ENCODE measurements at regions not wholly inside any gene's neighbourhood (a gene's known extent, or its start where the extent isn't known, plus 50 kb on each side); places are given as distances from the start of the nearest gene placed in this dataset.

DNA sequence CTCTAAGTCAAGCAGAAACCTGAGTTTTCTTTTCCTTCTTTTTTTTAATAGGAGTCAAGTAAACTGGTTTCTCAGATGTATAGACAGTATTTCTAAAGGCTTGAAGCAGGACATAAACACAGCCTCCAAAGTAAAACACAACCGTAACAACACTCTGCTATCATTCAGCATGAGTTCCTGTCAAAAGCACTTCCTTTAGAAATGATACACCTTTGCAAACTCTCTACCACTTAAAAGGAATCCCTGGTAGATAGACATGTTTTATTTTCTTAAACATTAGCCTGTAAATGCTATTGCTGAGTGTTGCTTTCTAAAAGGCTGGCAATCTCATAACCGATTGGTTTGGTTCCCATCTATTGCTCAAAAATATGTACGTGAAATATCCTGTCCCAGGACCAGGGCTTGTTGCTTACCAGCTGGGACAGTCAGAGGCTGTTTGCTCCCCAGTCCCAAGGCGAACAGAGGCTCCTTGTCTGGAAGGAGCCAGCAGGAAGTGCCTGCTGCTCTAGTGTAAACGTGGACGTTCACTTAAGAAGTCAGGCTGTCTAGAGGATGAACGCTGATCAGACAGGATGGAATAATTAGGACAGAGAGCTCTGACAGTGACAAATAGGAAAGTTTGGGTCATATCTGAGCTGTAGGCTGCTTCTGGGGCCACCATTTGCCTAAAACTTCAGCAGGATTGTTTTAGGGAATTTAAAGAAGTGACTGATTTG lies 173.9 kb upstream of the KLF3 start:
- peak; percentile 26 for DNase-seq

GRCh38 chr4:38490753-38491446 lies 173.1 kb upstream of the KLF3 start:
- no peak for DNase-seq

DNA sequence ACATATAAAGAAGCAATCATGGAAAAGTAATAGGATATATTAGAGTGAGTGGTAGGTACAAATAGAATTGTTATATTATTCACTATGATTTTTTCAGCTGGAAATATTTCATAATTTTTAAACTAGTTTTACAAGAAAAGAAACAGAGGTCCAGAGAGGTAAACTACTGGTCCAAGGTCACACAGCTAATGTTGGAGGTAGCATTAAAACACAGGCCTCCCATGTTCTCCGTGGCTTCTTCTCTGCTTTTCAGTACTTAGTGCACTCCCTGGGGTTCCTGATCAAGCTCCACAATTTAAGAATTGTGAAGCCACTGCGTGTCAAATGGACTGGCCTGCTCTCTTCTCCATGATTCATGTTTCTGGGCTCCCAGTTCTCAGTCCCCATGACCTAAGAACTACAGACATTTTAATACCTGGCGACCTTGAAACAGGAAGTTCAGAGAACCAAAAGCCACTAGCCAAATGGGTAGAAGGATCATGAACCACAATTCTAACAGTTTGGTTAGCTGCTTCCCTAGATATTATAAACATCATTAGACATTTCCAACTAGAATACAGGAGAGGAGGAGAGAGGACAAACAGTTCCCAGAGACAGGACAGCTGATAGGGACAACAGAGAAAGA lies 172.0 kb upstream of the KLF3 start:
- DNase-seq, result no peak

DNA sequence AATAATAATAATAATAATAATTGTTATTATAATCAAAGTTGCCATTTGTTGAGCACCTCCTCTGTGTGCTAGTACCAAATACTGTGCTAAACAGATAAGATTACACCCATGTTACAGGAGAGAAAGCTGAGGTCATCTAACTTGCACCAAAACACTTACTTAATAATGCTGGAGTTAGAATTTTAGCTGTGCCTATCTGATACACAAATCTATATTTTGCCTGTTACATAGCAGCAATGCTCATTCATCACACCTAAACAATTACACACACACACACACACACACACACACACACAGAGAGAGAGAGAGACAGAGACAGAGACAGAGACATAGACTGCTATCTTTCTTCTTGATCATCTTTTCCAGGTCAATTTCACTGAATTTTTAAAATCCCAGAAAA lies 170.9 kb upstream of the KLF3 start:
- DNase-seq, result no peak

DNA sequence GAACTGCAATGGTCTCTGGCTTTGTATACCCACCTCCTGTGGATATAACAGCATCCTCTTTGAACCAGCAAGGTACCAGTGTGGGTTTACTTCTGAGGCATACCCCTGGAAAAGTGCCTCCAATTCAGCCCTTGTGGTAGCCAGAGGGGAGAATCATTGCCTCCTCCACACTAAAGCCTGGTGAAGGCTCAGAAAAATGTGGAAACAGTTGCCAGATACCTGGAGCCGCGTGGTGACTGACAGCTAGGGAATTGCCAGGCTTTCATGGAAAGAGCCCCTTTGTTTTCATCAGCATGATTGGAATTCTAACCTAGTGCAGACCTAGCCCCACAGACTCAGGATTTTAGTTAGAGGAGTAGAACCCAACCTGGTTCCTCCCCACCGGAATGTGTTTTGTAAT lies 168.6 kb upstream of the KLF3 start:
- no peak for DNase-seq

GRCh38 chr4:38497121-38497520 lies 166.9 kb upstream of the KLF3 start:
- DNase-seq, result no peak

DNA sequence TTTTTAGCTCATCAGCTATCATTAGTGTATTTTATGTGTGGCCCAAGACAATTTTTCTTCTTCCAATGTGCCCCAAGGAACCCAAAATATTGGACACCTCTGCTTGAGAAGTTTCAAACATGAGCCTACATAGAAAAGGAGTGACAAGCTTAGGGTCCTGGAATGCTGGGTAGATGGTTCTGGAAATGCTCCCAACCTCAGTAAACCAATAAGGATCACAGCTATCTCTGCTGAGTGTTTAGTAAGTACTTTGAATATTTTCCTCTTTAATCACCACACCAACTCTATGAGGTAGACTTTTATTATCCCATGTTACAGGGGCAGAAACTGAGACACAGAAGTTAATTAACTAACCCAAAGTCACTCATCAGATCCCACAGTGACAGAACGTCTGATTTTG lies 164.9 kb upstream of the KLF3 start:
- no peak for DNase-seq

GRCh38 chr4:38500433-38500832 lies 163.6 kb upstream of the KLF3 start:
- DNase-seq, result no peak

DNA sequence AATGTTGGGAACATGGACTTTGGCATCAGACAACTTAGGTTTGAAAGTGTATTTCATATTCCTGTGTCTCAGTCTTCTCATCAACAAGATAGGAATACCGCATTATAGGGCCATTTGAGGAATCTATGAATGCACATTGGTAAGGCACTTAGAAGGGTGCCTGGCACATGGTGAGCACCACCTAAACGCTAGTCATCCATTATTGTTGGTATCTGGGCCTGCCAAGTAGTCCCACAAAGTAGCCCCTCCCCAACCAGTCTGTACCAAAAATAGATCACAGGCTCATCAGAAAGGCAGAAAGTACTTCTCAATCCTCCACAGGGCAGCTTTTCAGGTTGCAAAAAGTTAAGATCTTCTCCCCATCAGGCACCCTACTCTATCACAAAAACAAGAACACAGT lies 162.3 kb upstream of the KLF3 start:
- DNase-seq, result no peak

- no peak for DNase-seq
Measured at GRCh38 chr4:38503689-38504395, 160.2 kb upstream of the KLF3 start.

- DNase-seq, result no peak
Measured at GRCh38 chr4:38504396-38504715, 159.6 kb upstream of the KLF3 start.

DNA sequence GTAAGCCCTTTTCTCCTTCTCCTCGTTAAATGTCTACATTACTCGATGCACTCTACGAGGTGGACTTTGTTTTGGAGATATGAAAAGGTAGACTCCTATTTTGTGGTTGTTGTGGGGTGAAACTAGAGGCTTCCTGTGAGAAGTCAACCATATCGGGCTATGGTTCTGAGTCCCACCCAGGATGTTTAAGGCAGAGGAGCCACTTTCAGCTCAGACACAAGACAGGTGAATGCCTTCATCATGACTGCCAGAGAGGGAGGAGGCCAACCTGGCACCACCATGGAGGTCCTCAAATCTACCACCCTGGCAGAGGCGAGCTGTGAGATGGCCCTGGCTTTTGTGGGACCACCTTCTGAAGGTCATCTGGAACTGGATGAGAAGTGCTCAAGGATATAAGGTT lies 154.4 kb upstream of the KLF3 start:
- no peak for DNase-seq

DNA sequence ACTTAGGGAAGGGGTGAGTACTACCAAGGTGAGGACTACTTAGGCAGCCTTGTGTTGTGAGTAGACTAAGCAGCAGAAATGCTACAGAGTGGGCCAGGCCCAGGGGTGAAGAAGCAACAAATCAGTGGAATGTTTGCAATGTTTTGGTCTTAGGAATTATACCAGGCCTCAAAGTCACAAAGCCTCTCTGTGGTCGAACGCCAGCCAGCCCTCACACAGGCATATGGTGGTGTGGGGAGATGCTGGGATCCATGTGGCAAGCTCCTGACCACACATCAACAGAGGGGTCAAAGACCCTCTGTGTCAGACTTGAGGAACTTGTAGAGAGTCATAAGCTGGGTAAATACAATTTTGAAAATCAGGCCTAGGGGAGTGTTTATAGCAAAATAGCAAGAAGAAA lies 153.8 kb upstream of the KLF3 start:
- DNase-seq, result no peak

GRCh38 chr4:38511702-38512101 lies 152.3 kb upstream of the KLF3 start:
- DNase-seq, result no peak

GRCh38 chr4:38512840-38513239 lies 151.2 kb upstream of the KLF3 start:
- no peak for DNase-seq

- DNase-seq, result no peak
Measured at GRCh38 chr4:38514465-38515146, 149.4 kb upstream of the KLF3 start.

DNA sequence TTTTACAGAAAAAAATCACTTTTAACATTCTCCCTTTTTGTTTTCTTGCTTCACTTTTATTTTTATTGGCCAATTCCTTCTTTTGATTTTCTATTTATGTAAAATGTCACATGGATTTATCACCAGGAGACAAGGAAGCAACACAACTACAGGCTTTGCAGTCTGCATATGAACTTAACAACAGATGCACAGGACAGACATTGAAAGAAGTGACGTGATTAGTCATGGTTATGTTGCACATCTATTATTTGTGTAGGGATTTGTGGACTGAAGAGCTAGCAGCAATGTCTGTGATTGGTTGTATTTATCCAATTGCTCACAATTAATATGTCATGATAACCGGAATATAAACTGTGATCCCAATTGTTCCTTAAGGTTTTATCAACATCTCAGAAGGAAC lies 147.8 kb upstream of the KLF3 start:
- no peak for DNase-seq

DNA sequence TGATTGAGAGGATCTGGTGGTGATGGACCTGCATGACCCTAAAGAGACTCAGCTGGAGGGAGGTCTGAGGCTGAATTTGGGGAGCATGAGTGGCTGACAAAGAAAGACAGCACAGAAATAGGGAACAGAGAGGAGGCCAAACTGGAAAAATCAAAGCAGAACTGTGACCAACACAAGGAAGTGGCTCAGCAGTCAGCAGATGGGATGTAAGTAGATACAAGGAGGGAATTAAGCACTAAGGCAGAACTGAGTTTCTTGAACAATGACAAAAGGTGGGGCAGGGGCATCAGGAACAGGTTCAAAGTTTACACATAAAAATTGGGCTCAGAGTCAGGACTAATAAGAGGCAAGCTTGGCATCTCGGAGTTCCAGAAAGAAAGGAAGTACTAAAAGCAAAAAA lies 144.3 kb upstream of the KLF3 start:
- DNase-seq, result no peak

GRCh38 chr4:38523054-38523453 lies 140.9 kb upstream of the KLF3 start:
- no peak for DNase-seq

- no peak for DNase-seq
Measured at GRCh38 chr4:38523524-38524448, 140.2 kb upstream of the KLF3 start.

- no peak for DNase-seq
Measured at GRCh38 chr4:38526412-38526811, 137.6 kb upstream of the KLF3 start.

Measured in midbrain (tissue), 1 donor.